22Rv1 (cell line): ENCODE measurements at regions not wholly inside any gene's neighbourhood (a gene's known extent, or its start where the extent isn't known, plus 50 kb on each side); places are given as distances from the start of the nearest gene placed in this dataset.

Experiments
- CTCF ChIP-seq: fragments of 450-650 bp; IDR thresholded peaks from 2 replicates; pipeline ENCODE4 v1.5.1; 2017; ENCODE audit warnings: mild to moderate bottlenecking
- ZFX ChIP-seq: fragments of 450-650 bp; IDR thresholded peaks from 2 replicates; pipeline ENCODE4 v1.6.1; 2017; ENCODE audit warnings: antibody characterized with exemption, borderline replicate concordance

DNA sequence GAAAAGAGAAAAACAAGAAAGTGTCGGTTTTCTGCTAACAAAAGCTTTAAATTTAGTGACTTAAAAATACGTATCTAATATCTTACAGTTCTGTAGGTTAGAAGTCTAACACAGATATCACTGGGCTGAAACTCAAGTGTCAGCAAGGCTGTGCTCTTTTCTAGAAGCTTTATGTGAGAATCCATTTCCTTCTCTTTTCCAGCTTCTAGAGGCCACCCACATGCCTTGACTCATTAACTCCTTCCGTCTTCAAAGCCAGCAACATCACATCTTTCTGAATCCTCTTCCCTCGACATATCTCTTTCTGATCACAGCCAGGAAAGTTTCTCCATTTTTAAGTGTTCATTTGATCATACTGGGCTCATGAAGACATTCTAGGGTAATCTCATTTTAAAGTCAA is 262.0 kb downstream of the MAFB start:
- no peak for TF ChIP-seq CTCF
- no peak for TF ChIP-seq ZFX
